Naive B cell (primary cell): ENCODE measurements at regions not wholly inside any gene's neighbourhood (a gene's known extent, or its start where the extent isn't known, plus 50 kb on each side); places are given as distances from the start of the nearest gene placed in this dataset.
"Not testable (repeated sequence)": the region's sequence is repeated elsewhere in the genome, so short reads cannot be mapped to it uniquely, and the experiment has no call there.

Experiments
- ATAC-seq, 2 donors: fragments of 150-1000 bp; cut with Tn5 transposase; 2 replicates each; pipeline ENCODE4 v1.10.0; 2021; ENCODE audit warnings: low read depth in 2 of 2, mild to moderate bottlenecking in 2 of 2, moderate library complexity in 2 of 2
- DNase-seq: peaks from one replicate; pipeline ENCODE4 v3.0.0; 2022
- H3K27ac Mint-ChIP-seq, 6 donors: one replicate each; pipeline ENCODE4 v1.8.0; 2020 to 2022; ENCODE audit warnings: mild to moderate bottlenecking in 6 of 6, mixed read lengths in 6 of 6, moderate library complexity in 5 of 6, inconsistent platforms in 2 of 6
- H3K27me3 Mint-ChIP-seq, 3 donors: one replicate each; pipeline ENCODE4 v1.8.0; 2021 to 2022; ENCODE audit warnings: mixed read lengths in 3 of 3, mild to moderate bottlenecking in 1 of 3
- H3K36me3 Mint-ChIP-seq, 2 donors: one replicate each; pipeline ENCODE4 v1.8.0; 2020 to 2022; ENCODE audit warnings: mixed read lengths in 2 of 2, inconsistent platforms in 1 of 2, mild to moderate bottlenecking in 1 of 2
- H3K4me1 Mint-ChIP-seq, 3 donors: one replicate each; pipeline ENCODE4 v1.8.0; 2020 to 2022; ENCODE audit warnings: mixed read lengths in 3 of 3, inconsistent platforms in 1 of 3, mild to moderate bottlenecking in 1 of 3, moderate library complexity in 1 of 3
- H3K4me3 Mint-ChIP-seq, 8 donors: one replicate each; pipeline ENCODE4 v1.8.0; 2020 to 2022; ENCODE audit warnings: mild to moderate bottlenecking in 8 of 8, mixed read lengths in 8 of 8, moderate library complexity in 8 of 8, inconsistent platforms in 2 of 8
- H3K9me3 Mint-ChIP-seq, 7 donors: one replicate each; pipeline ENCODE4 v1.8.0; 2020 to 2022; ENCODE audit warnings: mixed read lengths in 7 of 7, mild to moderate bottlenecking in 5 of 7, inconsistent platforms in 2 of 7, moderate library complexity in 1 of 7

DNA sequence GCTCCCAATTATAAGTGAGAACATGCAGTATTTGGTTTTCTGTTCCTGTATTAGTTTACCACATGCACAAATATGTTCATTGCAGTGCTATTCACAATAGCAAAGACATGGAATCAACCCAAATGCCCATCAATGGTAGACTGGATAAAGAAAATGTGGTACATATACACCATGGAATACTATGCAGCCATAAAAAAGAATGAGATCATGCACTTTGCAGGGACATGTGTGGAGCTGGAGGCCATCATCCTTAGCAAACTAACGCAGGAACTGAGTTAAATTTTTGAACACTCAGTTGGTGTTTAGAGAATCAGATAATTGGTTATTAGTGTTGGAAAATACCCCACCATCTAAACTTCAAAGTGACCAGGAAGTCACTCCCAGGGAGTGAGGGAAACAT, 111.2 kb upstream of the LYZL2 start:
- not testable (repeated sequence) for H3K9me3 Mint-ChIP-seq, H3K27ac Mint-ChIP-seq, DNase-seq, H3K36me3 Mint-ChIP-seq, ATAC-seq, H3K4me3 Mint-ChIP-seq
- peaks cover 0 to 12% (median 5%) of the 10 kb centered on the region in 3 donors for H3K4me1 Mint-ChIP-seq
- peaks cover 0 to 13% (median 5%) of the 10 kb centered on the region in 3 donors for H3K27me3 Mint-ChIP-seq

GRCh38 chr10:30738416-30738815, 108.9 kb upstream of the LYZL2 start:
- Mint-ChIP-seq H3K9me3 (peaks cover 0 to 4% (median 0%) of the 10 kb centered on the region in 7 donors), H3K27me3 (peaks cover 0 to 30% (median 5%) of the 10 kb centered on the region in 3 donors), H3K36me3 (no peaks in the 10 kb centered on the region), H3K4me3 (no peak overlapping the region), H3K27ac (no peak overlapping the region), H3K4me1 (peaks cover 0 to 12% (median 5%) of the 10 kb centered on the region in 3 donors)
- ATAC-seq = no peak
- DNase-seq = no peak

DNA sequence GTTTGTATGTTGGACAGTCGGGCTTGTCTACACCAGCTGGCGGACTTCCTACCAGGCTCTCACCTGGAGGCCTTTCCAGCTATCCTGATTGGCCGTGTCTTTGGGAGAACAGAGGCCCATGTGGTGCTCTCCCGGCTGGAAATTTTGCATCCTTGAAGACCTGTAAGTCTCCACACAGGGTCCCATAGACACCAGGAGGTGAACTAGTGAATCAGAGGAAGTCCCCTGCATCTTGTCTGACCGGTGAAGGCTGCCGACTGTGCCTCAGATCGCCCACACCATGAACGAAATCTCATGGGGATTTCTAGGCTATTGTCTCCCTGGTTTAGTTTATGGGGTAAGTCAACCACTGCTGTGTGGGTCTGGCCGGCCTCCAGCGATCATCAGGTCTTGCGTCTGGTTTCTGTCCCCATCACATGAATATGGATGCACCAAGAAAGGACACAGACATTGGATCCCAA, 108.4 kb upstream of the LYZL2 start:
- no peak overlapping the region for H3K4me3 Mint-ChIP-seq
- ATAC-seq (no peak), DNase-seq (no peak)
- peaks cover 0 to 4% (median 0%) of the 10 kb centered on the region in 7 donors for H3K9me3 Mint-ChIP-seq
- H3K4me1 Mint-ChIP-seq = peaks cover 0 to 12% (median 5%) of the 10 kb centered on the region in 3 donors
- no peak overlapping the region for H3K27ac Mint-ChIP-seq
- H3K27me3 Mint-ChIP-seq = peaks cover 0 to 30% (median 5%) of the 10 kb centered on the region in 3 donors
- no peaks in the 10 kb centered on the region for H3K36me3 Mint-ChIP-seq

- no peak overlapping the region for H3K4me3 Mint-ChIP-seq
- H3K27me3 Mint-ChIP-seq = peaks cover 8 to 30% (median 9%) of the 10 kb centered on the region in 3 donors
- peaks cover 0 to 4% (median 0%) of the 10 kb centered on the region in 7 donors for H3K9me3 Mint-ChIP-seq
- no peak overlapping the region for H3K27ac Mint-ChIP-seq
- no peaks in the 10 kb centered on the region for H3K36me3 Mint-ChIP-seq
- no peak for DNase-seq
- peaks cover 0 to under 1% (median 0%) of the 10 kb centered on the region in 3 donors for H3K4me1 Mint-ChIP-seq
- ATAC-seq = no peak
Measured at GRCh38 chr10:30736685-30737232, 107.2 kb upstream of the LYZL2 start.

DNA sequence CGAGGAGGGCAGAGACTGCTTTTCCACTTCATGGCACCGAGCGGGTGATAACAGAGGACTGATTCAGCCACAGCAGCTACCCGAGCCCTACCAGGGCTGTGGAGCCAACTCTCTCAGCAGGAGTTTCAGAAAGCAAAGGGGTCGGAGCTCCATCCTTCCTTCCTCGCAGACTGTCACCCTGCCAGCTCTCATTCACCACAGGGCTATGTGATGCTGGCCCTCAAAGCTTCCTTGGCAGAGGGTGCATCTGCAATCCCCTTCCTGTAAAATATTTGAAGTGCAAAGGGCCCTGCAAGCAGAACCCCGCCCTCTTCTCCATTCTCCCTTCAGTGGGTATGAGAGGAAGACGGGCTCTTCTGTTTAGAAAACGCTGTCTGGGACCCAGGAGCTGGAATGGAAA, 105.3 kb upstream of the LYZL2 start:
- Mint-ChIP-seq H3K36me3 (no peaks in the 10 kb centered on the region), H3K4me3 (no peak overlapping the region), H3K4me1 (no peaks in the 10 kb centered on the region), H3K9me3 (no peaks in the 10 kb centered on the region), H3K27me3 (peaks cover 8 to 30% (median 9%) of the 10 kb centered on the region in 3 donors), H3K27ac (no peak overlapping the region)
- ATAC-seq = no peak
- DNase-seq = no peak

- Mint-ChIP-seq H3K4me1 (no peaks in the 10 kb centered on the region), H3K27ac (no peak overlapping the region), H3K27me3 (peaks cover 8 to 30% (median 9%) of the 10 kb centered on the region in 3 donors), H3K9me3 (no peaks in the 10 kb centered on the region), H3K36me3 (no peaks in the 10 kb centered on the region), H3K4me3 (no peak overlapping the region)
- DNase-seq = no peak
- ATAC-seq = no peak
Measured at GRCh38 chr10:30732671-30733070, 103.1 kb upstream of the LYZL2 start.

GRCh38 chr10:30731963-30732362, 102.4 kb upstream of the LYZL2 start:
- Mint-ChIP-seq H3K4me3 (no peak overlapping the region), H3K4me1 (peaks cover 0 to 1% (median 0%) of the 10 kb centered on the region in 3 donors), H3K27ac (no peak overlapping the region), H3K27me3 (peaks cover 8 to 26% (median 8%) of the 10 kb centered on the region in 3 donors), H3K36me3 (no peaks in the 10 kb centered on the region), H3K9me3 (no peaks in the 10 kb centered on the region)
- no peak for DNase-seq
- no peak for ATAC-seq

- H3K4me3 Mint-ChIP-seq = no peak overlapping the region
- H3K36me3 Mint-ChIP-seq = no peaks in the 10 kb centered on the region
- peaks cover 0 to 7% (median 2%) of the 10 kb centered on the region in 3 donors for H3K4me1 Mint-ChIP-seq
Measured at GRCh38 chr10:30730306-30730705, 100.8 kb upstream of the LYZL2 start.

GRCh38 chr10:30728766-30729165, 99.2 kb upstream of the LYZL2 start:
- no peak for DNase-seq
- H3K4me3 Mint-ChIP-seq = no peak overlapping the region
- H3K27ac Mint-ChIP-seq = no peak overlapping the region
- H3K9me3 Mint-ChIP-seq = no peaks in the 10 kb centered on the region
- ATAC-seq = no peak
- H3K4me1 Mint-ChIP-seq = peaks cover 0 to 7% (median 2%) of the 10 kb centered on the region in 3 donors
- H3K36me3 Mint-ChIP-seq = no peaks in the 10 kb centered on the region
- peaks cover 0 to 18% (median 14%) of the 10 kb centered on the region in 3 donors for H3K27me3 Mint-ChIP-seq

More at GRCh38 chr10:30730306-30730705, 100.8 kb upstream of the LYZL2 start:
- ATAC-seq (no peak), DNase-seq (no peak)
- Mint-ChIP-seq H3K9me3 (no peaks in the 10 kb centered on the region), H3K27ac (no peak overlapping the region), H3K27me3 (peaks cover 9 to 14% (median 14%) of the 10 kb centered on the region in 3 donors)

DNA sequence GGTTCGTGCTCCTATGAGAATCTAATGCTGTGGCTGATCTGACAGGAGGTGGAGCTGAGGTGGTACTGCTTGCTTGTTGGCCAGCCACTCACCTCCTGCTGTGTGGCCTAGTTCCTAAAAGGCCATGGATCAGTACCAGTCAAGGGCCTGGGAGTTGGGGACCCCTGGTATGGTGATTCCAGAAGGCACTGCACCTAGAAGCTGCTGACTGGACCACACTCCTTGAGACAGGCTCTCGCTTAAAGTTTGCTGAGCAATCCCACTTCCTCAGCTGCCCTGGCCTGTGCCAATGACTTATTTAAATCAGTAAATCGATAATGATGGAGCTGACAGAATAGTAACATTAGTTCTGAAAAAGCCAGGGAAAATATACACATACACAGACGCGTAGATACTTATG, 98.6 kb upstream of the LYZL2 start:
- Mint-ChIP-seq H3K9me3 (no peaks in the 10 kb centered on the region), H3K4me1 (peaks cover 3 to 10% (median 4%) of the 10 kb centered on the region in 3 donors), H3K36me3 (no peaks in the 10 kb centered on the region), H3K4me3 (no peak overlapping the region), H3K27ac (no peak overlapping the region), H3K27me3 (peaks cover 5 to 18% (median 16%) of the 10 kb centered on the region in 3 donors)
- DNase-seq (no peak), ATAC-seq (no peak)

DNA sequence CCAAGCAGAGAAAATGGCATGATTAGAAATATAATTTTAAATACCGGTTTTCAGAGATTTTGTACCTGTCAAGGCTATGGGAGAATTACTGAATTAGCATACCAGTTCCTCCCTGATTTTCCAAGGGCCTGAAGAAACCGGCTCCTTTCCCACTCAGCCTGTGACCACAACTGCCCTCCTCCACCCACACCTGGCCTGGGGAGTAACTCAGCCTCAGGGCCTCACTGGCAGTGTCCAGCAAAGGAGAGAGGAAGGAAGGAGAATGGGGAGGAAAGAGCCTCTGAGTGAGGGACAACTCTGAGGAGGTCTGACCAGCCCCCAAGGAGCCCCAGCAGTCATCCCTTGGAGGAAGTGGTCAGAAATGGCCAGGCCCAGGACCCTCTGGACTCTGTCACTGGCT, 98.0 kb upstream of the LYZL2 start:
- no peak overlapping the region for H3K4me3 Mint-ChIP-seq
- H3K27me3 Mint-ChIP-seq = peaks cover 7 to 19% (median 15%) of the 10 kb centered on the region in 3 donors
- no peak overlapping the region for H3K27ac Mint-ChIP-seq
- H3K9me3 Mint-ChIP-seq = no peaks in the 10 kb centered on the region
- ATAC-seq (no peak), DNase-seq (no peak)
- peaks cover 5 to 16% (median 10%) of the 10 kb centered on the region in 3 donors for H3K4me1 Mint-ChIP-seq
- H3K36me3 Mint-ChIP-seq = no peaks in the 10 kb centered on the region

DNA sequence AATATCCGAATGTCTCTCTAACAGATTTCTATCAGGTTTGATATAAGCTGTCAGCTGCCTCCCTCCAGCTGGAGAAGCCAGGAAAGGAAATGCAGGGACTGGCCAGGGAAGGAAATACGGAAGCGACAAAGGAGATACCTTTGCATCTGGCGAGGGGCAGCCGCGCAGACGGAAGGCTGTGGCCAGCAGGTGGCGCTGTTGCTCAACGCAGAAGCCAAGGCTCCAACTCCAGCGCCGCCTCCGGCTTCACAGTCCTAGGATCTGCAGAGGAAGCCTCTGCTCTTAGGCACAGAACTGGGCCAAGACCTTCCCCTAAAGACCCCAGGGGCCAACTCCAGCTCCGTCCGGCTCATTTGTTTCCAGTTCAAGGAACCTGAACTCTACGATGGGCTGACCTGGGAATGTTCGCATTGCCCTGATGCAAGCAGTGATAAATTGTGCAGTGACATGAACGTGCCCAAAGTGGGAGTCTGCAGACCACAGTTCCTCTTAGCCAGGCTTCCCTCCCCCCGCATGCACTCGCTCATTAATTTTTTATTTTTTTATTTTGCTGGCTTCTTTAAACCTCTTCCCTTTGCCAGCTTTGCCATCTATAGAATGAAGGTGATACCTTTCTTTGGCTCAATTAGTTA, 97.3 kb upstream of the LYZL2 start:
- DNase-seq (peak; percentile 67), ATAC-seq (peak; percentile 89 to 93)
- Mint-ChIP-seq H3K27me3 (peaks cover 7 to 16% (median 10%) of the 10 kb centered on the region in 3 donors), H3K4me1 (peaks cover 5 to 21% (median 14%) of the 10 kb centered on the region in 3 donors), H3K4me3 (peak overlapping the region in 4 of 8 donors; percentile 32 to 66 (median 50)), H3K27ac (peak overlapping the region in 2 of 6 donors; percentile 47 to 61)
- H3K9me3 Mint-ChIP-seq, H3K36me3 Mint-ChIP-seq: not testable (repeated sequence)

GRCh38 chr10:30725661-30726060, 96.1 kb upstream of the LYZL2 start:
- peaks cover 7 to 19% (median 10%) of the 10 kb centered on the region in 3 donors for H3K27me3 Mint-ChIP-seq
- no peak for ATAC-seq
- peaks cover 5 to 21% (median 17%) of the 10 kb centered on the region in 3 donors for H3K4me1 Mint-ChIP-seq
- no peak overlapping the region for H3K4me3 Mint-ChIP-seq
- peak overlapping the region in 1 of 6 donors; percentile 54 for H3K27ac Mint-ChIP-seq
- no peaks in the 10 kb centered on the region for H3K36me3 Mint-ChIP-seq
- DNase-seq = no peak
- no peaks in the 10 kb centered on the region for H3K9me3 Mint-ChIP-seq

GRCh38 chr10:30724296-30724695, 94.7 kb upstream of the LYZL2 start:
- peak overlapping the region in 1 of 6 donors; percentile 63 for H3K27ac Mint-ChIP-seq
- no peaks in the 10 kb centered on the region for H3K36me3 Mint-ChIP-seq
- ATAC-seq (no peak), DNase-seq (no peak)
- H3K4me1 Mint-ChIP-seq = peaks cover 5 to 21% (median 17%) of the 10 kb centered on the region in 3 donors
- no peaks in the 10 kb centered on the region for H3K9me3 Mint-ChIP-seq
- no peak overlapping the region for H3K4me3 Mint-ChIP-seq
- H3K27me3 Mint-ChIP-seq = peaks cover 12 to 24% (median 23%) of the 10 kb centered on the region in 3 donors
